Ovary (tissue), 3 donors: ENCODE measurements at regions not wholly inside any gene's neighbourhood (a gene's known extent, or its start where the extent isn't known, plus 50 kb on each side); places are given as distances from the start of the nearest gene placed in this dataset.

Experiments
- EP300 ChIP-seq: sonication (generic); formaldehyde crosslinking; IDR thresholded peaks from one replicate; pipeline ENCODE4 v1.6.1; 2017; ENCODE audit warnings: antibody characterized with exemption
- POLR2A ChIP-seq: fragments of 450-650 bp; IDR thresholded peaks from one replicate; pipeline ENCODE4 v1.6.1; 2017; ENCODE audit warnings: antibody characterized with exemption, mild to moderate bottlenecking, moderate library complexity
- TF ChIP-seq, protein P1 (sequence below), 3 donors: fragments of 450-650 bp in 2 of 3; fragments of 200-600 bp in 1 of 3; IDR thresholded peaks; one replicate each; pipeline versions ENCODE4 v1.5.1 to v1.8.0; 2016 to 2022; ENCODE audit warnings: antibody characterized with exemption in 3 of 3, mild to moderate bottlenecking in 1 of 3
- donor health status: DM: no; HTN: no; CAD: no.

DNA sequence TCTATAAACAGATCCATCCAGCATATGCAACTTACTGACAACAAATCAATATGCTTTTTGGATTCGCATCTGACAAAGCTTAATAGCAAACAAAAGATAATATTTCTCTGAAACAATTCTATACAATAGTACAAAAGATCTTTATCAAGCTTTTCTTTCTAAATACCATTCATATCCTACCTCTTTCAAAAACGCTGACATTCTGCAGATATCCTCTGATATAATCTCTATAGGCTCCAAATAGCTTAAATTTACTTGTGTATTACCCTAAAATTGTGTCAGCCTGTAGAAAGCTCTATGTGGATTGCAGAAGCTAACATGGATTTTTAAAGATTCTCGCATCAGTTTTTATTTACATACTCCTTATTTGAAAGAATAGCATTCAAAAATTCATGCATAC, 260.6 kb downstream of the GASK1B start:
- TF ChIP-seq POLR2A (no peak), EP300 (no peak)
- TF ChIP-seq, protein P1, sequence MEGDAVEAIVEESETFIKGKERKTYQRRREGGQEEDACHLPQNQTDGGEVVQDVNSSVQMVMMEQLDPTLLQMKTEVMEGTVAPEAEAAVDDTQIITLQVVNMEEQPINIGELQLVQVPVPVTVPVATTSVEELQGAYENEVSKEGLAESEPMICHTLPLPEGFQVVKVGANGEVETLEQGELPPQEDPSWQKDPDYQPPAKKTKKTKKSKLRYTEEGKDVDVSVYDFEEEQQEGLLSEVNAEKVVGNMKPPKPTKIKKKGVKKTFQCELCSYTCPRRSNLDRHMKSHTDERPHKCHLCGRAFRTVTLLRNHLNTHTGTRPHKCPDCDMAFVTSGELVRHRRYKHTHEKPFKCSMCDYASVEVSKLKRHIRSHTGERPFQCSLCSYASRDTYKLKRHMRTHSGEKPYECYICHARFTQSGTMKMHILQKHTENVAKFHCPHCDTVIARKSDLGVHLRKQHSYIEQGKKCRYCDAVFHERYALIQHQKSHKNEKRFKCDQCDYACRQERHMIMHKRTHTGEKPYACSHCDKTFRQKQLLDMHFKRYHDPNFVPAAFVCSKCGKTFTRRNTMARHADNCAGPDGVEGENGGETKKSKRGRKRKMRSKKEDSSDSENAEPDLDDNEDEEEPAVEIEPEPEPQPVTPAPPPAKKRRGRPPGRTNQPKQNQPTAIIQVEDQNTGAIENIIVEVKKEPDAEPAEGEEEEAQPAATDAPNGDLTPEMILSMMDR (IDR thresholded peaks at IDR 0.05), result no peak
